Nephron progenitor cell (in vitro differentiated cells): ENCODE measurements at regions not wholly inside any gene's neighbourhood (a gene's known extent, or its start where the extent isn't known, plus 50 kb on each side); places are given as distances from the start of the nearest gene placed in this dataset.

Experiments used
- DNase-seq: peaks from one replicate; pipeline ENCODE4 v3.0.0; 2021
- H3K27ac Mint-ChIP-seq: 2 replicates; pipeline ENCODE4 v1.8.0; 2021; ENCODE audit warnings: mild to moderate bottlenecking, moderate library complexity, mixed read lengths
- H3K27me3 Mint-ChIP-seq: 2 replicates; pipeline ENCODE4 v1.8.0; 2021; ENCODE audit warnings: mild to moderate bottlenecking, low read depth, mixed read lengths; ENCODE audit not compliant: poor library complexity
- H3K36me3 Mint-ChIP-seq: 2 replicates; pipeline ENCODE4 v1.8.0; 2021; ENCODE audit warnings: low read depth, mixed read lengths
- H3K4me1 Mint-ChIP-seq: 2 replicates; pipeline ENCODE4 v1.8.0; 2021; ENCODE audit warnings: mixed read lengths
- H3K4me3 Mint-ChIP-seq: 2 replicates; pipeline ENCODE4 v1.8.0; 2021; ENCODE audit warnings: mild to moderate bottlenecking, moderate library complexity, mixed read lengths
- H3K9me3 Mint-ChIP-seq: 2 replicates; pipeline ENCODE4 v1.8.0; 2021; ENCODE audit warnings: mild to moderate bottlenecking, moderate library complexity, mixed read lengths
- CTCF ChIP-seq: fragments of 200-600 bp; sonication (generic); IDR thresholded peaks from 2 replicates; pipeline ENCODE4 v1.5.0; 2021; ENCODE audit warnings: antibody characterized with exemption

DNA sequence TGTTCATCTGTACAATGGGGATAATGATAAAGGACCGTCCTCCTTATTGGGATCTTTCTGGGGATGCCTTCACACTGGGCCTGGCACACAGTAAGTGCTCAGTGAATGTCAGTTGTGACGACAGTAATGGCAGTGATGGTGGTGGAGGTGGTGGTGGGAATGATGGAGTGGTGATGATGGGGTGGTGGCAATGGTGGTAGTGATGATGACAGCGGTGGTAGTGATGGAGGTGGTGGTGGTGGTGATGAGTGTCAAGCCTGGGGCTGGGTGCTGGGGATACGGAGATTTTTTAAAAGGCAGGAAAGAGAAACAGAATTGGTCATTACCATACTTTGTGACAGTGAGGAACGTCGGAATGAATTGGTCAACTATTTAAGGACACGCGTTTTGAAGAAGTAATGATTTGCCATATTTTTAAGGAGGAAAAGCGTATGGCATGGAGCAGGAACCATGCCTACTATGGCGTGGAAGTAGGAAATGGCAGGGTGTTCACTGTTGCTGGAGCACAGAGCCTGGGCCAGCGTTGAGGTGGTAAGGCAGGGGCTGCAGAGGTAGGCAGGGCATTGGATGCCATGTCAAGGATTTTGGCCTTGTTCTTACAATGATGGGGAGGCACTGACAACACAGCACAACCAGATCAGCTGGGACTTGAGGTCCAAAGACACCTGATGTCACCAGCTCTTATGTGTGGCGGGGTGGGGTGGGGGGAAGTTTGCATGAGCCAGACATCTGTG, 128.7 kb downstream of the ACTL8 start:
- TF ChIP-seq CTCF, result no peak
- no peaks in the 10 kb centered on the region for H3K9me3 Mint-ChIP-seq
- H3K4me3 Mint-ChIP-seq, result no peak overlapping the region
- no peak for DNase-seq
- H3K36me3 Mint-ChIP-seq, result no peaks in the 10 kb centered on the region
- no peaks in the 10 kb centered on the region for H3K27me3 Mint-ChIP-seq
- H3K27ac Mint-ChIP-seq, result no peak overlapping the region
- H3K4me1 Mint-ChIP-seq, result peaks cover 20% of the 10 kb centered on the region

- Mint-ChIP-seq H3K27me3 (peaks cover 14% of the 10 kb centered on the region), H3K4me1 (peaks cover 11% of the 10 kb centered on the region), H3K36me3 (no peaks in the 10 kb centered on the region), H3K4me3 (no peak overlapping the region), H3K9me3 (no peaks in the 10 kb centered on the region), H3K27ac (no peak overlapping the region)
- DNase-seq, result no peak
- TF ChIP-seq CTCF, result no peak
Measured at GRCh38 chr1:17885663-17886320, 130.7 kb downstream of the ACTL8 start.

DNA sequence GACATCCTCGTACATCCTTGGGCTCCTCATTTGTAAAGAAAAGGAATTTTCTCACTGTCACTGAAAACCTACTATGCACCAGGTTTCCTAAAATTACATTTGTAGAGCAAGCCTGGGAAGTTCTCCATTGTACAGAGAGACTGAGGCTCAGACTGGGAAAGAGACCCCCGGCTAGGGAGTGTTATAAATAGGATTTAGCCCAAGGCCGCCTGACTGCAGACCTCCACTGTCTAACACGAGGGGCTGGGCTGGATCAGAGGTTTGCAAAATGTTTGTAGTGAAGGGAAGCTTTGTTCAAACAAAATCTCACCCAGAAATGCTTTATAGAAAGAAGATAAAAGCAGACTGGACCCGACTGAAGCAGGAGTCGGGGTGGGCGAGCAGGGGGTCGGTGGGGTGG, 131.3 kb downstream of the ACTL8 start:
- Mint-ChIP-seq H3K4me1 (peaks cover 11% of the 10 kb centered on the region), H3K27ac (no peak overlapping the region), H3K4me3 (no peak overlapping the region), H3K9me3 (no peaks in the 10 kb centered on the region), H3K36me3 (no peaks in the 10 kb centered on the region), H3K27me3 (peaks cover 20% of the 10 kb centered on the region)
- no peak for TF ChIP-seq CTCF
- DNase-seq, result no peak

DNA sequence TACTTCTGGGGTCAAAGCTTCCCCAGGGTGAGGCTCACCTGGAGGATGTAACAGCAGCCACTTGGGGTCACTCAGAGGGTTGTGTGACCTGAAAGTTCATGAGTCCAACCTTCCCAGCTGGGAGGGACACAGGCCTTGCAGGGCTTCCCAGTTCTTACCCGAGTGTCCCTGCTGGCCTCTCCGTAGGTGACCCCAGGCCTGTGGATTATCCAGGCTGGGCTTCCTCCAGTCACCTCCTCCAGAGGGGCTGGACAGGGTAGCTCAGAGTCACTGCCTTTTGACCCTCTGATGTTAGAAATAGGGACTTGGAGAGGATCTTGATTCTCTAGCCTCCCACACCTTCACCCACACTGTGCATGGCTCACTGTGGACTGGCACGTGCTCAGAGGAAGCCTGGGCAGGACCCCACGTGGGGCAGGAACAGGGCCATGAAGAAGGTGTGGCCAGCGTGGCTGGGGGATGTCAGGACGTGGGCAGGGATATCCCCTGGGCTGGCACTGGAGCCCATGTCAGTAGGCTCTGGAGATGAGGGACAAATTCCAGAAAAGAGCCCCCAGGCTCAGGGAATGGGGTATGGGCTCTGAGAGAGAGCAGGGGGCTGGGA, 131.8 kb downstream of the ACTL8 start:
- Mint-ChIP-seq H3K9me3 (no peaks in the 10 kb centered on the region), H3K27ac (no peak overlapping the region), H3K4me1 (peaks cover 11% of the 10 kb centered on the region), H3K36me3 (no peaks in the 10 kb centered on the region), H3K27me3 (peaks cover 21% of the 10 kb centered on the region), H3K4me3 (no peak overlapping the region)
- DNase-seq, result no peak
- no peak for TF ChIP-seq CTCF

- Mint-ChIP-seq H3K27ac (no peak overlapping the region), H3K9me3 (no peaks in the 10 kb centered on the region), H3K4me1 (peaks cover 11% of the 10 kb centered on the region), H3K36me3 (no peaks in the 10 kb centered on the region), H3K4me3 (no peak overlapping the region), H3K27me3 (peaks cover 27% of the 10 kb centered on the region)
- no peak for DNase-seq
- TF ChIP-seq CTCF, result no peak
Measured at GRCh38 chr1:17887661-17888371, 132.7 kb downstream of the ACTL8 start.
